ENCODE measurements at regions not wholly inside any gene's neighbourhood (a gene's known extent, or its start where the extent isn't known, plus 50 kb on each side); places are given as distances from the start of the nearest gene placed in this dataset.

GRCh38 chr12:30823764-30824163 lies 69.0 kb upstream of the CAPRIN2 start:
- TF ChIP-seq NRF1 (IDR thresholded peaks at IDR 0.05; ENCODE audit: low read depth, low read length) (no peak), PHF8 (conservative IDR thresholded peaks at IDR 0.05; ENCODE audit: low read depth, low read length) (no peak), EZH2 (IDR thresholded peaks at IDR 0.05; ENCODE audit: low read depth, low read length, severe bottlenecking) (no peak), POLR2A (IDR thresholded peaks at IDR 0.05; ENCODE audit: control extremely low read depth in 1 of 2, low read depth in 2 of 2, low read length in 2 of 2) (no peak), TAF1 (IDR thresholded peaks at IDR 0.05; ENCODE audit: low read depth, low read length) (no peak), CHD7 (IDR thresholded peaks at IDR 0.05; ENCODE audit: insufficient replicate concordance, low read length) (no peak), MAX (IDR thresholded peaks at IDR 0.05) (peak; percentile 71), CTCF (IDR thresholded peaks at IDR 0.05; ENCODE audit: control extremely low read depth in 1 of 3, insufficient read depth in 1 of 3, low read depth in 1 of 3, low read length in 3 of 3) (peak in 2 of 3 experiments; percentile 20 to 31; a peak in 2 of 4 replicates), POLR2AphosphoS5 (IDR thresholded peaks at IDR 0.05; ENCODE audit: low read depth, low read length) (no peak), MAFK (IDR thresholded peaks at IDR 0.05; ENCODE audit: low read depth, low read length) (no peak), TBP (IDR thresholded peaks at IDR 0.05; ENCODE audit: low read depth, low read length) (no peak)
